Kidney glomerular epithelial cell (primary cell): ENCODE measurements at regions not wholly inside any gene's neighbourhood (a gene's known extent, or its start where the extent isn't known, plus 50 kb on each side); places are given as distances from the start of the nearest gene placed in this dataset.
"Not testable (repeated sequence)": the region's sequence is repeated elsewhere in the genome, so short reads cannot be mapped to it uniquely, and the experiment has no call there.

ENCODE experiments used
- DNase-seq: peaks from one replicate; lab custom pipeline; 2025; lab: John Stamatoyannopoulos, UW

DNA sequence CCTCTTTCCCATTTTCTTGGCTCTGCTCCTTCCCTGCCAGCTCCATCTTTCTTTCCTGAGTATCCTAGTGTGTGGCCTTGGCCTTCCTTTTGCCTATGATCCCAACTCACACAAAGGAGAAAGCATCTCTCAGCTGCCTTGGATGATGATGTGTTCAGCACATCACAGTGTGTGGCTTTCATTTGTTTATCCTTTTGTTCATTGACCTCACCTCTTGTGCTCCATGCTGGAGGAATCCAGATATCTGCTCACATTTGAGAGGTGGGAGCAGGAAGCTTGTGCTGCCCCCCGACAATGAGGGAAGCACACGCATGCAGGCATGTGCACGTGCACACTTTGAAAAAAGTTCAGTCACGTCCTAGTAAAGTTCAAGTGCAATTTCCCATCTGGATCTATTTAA lies 131.0 kb downstream of the SMIM20 start:
- no peak for DNase-seq

DNA sequence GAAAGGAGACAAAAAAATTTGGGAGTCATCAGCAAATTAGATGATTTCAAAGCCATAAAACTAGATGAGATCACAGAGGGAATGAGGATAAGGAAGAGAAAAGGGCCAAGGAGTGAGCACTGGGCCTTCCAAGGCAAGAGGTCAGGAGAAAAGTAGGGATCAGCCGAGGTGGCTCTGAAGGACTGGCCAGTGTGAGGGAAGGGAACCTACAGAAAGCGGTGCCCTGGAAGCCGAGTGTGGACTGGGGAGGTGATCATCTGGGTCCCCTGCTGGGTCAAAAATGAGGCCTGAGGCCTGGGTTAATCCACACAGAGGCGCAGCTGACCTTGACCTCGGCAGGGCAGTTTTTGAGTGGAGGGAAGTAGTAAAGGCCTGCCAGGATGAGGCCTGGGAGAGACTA lies 133.8 kb downstream of the SMIM20 start:
- DNase-seq = no peak

DNA sequence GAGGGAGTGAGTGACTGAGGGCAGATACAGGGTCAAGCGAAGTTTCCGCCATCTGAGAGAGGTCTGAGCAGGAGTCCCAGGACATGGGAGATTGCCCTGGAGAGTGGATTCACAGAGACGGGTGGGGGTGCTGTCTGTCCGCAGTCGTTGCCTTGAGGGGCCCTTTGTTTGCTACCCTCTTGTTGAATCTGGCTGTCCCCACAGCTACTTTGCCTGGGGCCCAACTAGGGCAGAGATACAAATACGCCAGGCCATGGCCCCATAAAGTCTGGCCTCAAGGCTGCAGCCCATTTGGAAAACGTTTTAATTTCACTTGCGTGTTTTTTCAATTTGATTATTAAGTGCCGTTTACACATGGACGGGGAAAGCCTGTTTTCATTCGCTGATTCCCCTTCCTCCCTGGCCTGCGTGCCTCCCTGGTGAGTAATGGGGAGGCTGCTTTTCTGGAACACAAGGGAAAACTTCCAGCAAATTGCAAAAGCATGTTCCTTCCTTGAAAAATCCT lies 134.4 kb downstream of the SMIM20 start:
- DNase-seq = peak; percentile 56

DNA sequence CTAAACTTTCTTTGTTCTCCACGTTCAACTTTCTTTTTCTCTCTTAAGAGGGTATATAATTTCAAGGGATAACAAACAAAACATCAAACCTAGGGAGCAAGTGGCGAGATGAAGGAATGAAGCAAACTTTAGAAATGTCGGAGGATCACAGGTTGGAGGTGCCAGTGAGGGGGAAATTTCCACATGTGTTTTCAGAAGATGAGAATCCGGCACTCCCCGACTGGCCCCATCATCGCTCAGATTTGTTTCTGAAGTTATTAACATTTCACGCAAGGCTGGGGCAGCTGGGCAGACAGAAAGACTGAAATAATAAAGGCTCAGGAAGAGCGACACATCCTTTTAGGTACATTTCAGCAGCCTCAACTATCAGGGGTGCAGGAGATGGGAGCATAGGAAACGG lies 134.9 kb downstream of the SMIM20 start:
- DNase-seq = no peak

DNA sequence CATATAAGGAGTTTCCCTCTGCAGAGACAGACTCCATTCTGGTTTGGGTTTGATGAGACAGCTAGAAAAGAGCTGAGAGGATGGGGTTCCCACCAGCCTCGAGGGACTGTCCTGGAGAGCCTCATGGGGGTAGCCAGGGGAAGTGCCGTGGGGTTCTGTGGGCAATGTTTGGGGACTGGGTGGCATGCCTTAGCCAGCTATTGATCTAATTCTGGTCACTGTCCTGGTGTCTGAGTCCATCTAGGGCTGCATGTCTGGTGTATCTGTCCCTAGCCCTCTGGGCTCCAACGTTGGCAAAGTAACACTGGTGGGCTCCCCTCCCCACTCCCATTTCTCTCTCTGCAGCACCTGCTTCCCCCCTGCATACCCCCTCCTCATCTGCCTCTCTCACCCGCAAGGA lies 135.4 kb downstream of the SMIM20 start:
- no peak for DNase-seq

DNA sequence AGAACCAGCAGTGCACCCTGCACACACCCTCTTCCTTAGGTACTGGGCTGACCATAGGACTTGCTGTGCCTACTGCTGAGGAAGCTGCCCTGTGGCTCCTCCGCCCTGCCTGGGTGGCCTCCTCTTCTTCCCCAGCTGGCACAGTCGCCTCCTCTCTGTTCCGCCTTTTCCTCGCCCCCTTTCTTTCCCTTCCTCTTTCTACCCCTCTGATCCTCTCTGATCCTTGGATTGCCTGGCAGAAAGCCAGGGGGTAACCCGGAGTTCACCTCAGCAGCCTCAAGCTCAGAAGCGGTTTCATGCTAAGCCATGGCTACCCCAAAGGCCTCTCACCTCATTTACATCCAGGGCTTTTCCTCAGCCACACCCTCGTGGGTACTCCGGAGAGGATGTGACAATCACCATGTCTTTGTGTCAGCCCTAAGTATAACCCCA lies 136.2 kb downstream of the SMIM20 start:
- no peak for DNase-seq

DNA sequence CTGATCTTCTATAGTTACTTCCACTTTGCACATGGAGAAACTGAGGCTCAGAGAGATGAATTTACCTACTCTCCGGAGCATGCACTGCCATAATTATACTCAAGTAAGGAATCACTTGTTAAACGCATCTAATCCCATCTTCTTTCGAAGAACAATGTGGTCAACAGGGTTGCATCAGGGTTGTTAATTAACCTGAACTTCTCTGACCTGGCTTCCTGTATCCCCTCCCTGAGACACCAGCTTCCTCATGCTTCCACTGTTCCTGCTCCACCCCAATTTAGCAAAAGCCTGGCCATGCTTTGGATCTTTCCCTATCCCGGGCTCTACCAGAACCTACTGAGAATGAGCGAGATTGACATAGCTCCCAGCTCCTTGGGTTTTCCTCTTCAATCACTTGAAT lies 136.7 kb downstream of the SMIM20 start:
- no peak for DNase-seq

DNA sequence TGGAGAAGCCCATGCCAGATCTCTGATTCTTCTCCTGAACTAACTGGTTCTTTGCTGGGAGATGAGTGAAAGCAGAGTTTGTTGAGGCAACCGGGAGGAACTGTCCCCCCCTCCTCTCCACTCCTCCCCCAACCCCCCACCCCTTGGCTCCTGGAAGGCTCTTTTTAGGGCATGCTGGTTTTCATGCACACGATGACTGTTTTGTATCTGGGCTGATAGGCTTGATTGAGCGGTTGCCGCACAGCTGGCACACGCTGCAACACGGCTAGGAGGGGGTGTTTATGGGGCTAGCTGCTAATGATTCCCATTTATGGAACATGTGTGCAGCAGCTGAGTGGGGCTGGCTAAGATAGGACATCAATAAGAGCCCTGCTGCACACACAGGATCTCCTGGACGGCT lies 137.2 kb downstream of the SMIM20 start:
- no peak for DNase-seq

DNA sequence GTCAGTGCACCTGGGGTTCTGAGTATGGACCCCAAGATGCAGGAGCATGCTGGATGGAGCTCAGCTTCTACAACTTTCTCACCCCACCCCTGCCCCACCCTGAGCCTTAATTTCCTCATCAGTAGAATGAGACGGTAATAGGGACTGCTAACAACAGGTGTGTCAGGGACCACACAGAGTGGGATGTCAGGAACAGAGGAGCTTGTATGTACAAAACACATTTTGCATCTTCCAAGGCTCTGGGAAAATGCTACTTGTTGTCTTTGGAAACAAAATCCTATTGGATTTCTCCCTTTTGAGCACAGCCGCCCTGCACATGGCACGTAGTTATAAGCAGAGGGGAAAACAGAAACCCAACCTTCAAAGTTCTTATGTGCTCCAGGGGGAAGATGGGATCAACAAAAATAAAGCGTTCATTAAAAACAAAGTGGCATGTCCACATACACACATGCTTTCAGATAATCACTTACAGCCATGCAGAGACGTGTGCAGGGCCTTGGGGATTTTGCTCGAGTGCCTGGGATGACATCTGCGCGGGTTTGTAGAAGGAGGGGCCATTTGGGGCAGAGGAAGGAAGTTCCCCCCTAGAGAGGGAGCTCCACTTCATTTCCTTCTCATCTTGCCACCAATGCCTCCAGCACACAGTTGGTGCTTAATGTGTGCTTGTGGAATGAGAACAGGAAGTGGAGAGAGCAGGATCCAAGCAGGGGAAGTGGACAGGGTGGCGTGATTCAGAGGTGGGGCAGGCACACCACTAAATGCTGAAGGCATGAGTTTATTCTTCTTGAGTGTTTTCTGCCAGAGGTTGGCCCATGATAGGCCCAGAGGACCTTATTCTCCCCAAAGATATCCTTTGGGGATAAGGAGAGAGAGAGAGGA lies 138.9 kb downstream of the SMIM20 start:
- DNase-seq = no peak

DNA sequence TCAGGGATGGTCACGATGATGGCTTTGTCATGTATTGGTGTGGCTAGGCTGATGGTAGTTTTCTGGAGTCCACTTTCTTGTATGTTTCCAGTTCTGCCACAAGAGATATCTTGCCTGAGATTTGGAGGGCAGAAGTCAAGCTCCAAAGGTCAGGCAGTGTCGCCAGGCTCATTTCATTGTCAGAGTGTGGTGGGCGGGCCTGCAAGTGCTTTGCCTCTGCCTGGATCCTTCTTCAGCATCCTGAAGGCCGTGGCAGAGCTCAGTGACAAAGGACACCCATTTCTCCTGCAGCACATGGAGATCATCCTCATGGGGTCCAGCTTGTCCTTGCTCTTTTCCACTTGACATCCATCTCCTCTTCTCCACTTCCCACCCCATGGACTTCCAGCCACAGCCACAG lies 139.7 kb downstream of the SMIM20 start:
- DNase-seq = no peak

DNA sequence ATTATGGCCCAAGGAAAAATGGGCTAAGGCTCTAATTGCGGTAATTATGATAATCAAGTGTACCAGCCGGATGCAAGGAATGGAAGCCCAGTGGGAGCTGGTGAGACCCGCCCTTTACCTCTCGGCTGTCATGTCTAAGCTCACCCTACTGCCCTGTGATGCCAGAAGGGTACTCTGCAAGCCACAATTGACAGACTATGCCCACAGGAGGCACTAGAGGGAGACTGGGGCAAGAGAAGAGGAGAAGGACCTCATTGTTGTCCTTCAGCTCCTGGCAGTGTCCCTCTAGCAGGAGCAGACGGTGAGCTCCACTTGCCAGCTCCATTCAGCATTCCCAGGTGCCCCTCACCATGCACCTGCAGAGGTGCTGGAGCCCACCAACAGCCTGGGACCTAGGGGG lies 141.8 kb downstream of the SMIM20 start:
- DNase-seq = no peak

DNA sequence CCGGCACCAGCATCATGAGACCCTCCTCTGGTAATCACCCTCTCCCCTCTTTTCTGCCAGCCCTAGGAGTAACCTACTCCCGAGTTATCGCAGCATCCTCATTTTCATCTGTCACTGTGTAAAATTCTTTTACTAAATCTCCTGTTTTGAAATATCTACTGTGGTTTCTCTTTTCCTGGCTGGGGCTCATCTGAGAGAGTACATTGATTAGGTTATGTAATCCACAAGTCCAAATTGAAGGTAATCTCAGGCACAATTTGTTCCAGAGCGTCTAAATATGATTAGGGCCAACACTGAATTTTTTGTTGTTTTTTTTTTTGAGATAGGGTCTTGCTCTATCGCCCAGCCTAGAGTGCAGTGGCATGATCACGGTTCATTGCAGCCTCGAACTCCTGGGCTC lies 142.4 kb downstream of the SMIM20 start:
- no peak for DNase-seq

DNA sequence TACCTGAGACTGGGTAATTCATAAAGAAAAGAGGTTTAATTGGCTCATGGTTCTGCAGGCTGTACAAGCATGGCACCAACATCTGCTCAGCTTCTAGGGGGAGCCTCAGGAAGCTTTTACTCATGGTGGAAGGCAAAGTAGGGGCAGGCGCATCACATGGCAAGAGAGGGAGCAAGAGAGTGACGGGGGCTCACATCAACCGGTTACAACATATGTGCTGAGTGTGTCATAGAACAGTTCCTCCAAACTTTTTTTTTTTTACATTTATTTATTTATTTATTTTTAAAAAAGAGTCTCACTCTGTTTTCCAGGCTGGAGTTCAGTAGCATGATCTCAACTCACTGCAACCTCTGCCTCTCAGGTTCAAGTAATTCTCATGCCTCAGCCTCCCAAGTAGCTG lies 143.8 kb downstream of the SMIM20 start:
- DNase-seq = not testable (repeated sequence)

DNA sequence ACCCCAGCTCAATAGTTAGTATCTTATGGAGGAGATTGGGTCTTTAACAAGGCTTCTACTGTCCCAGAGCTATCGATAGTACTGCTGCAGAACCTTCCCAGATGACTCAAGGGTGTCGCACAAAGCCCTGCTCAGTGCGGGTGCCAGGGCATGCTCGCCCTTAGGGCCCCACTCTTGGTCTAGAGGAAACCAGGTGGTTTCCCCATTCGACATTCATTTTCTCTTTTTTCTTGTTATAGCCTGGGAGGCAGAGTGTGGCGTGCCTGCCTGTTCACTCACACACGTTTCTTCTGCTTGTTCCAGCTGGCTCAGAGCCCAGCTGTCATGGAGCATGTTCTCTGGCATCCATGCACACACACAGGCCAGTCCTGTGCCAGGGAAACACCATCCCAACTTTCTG lies 144.5 kb downstream of the SMIM20 start:
- no peak for DNase-seq

DNA sequence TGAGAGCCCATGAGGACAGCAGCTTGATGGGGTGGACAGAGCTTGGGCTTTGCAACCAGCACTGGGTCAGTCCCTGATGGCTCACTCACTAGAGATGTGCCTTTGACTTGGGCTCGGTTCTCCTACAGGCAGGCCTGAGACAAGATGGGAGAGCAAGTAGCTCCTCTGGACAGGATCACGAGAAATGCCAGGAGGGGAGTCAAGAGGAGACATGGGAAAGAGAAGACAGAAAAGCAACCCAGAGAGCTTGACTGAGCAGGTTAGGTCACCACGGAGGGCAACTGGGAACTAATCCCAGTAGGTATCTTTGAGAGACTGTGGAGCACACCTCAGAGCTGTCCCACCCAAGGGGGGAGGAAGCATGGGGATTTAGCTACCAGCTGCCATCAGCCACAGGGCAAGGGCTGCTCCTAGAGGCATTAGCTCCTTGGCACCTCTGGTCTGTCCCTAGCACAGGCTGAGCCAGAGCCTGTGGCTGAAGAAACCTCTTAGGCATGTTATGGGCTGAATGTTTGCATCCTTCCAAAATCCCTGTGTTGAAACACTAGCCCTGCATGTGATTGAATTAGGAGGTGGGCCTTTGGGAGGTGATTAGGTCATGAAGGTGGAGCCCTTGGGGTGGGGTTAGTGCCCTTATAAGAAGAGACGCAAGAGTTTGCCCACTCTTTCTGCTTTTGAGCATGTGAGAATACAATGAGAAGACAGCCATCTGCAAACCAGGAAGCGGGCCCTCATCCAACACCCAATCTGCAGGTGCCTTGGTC lies 145.6 kb downstream of the SMIM20 start:
- DNase-seq = no peak

DNA sequence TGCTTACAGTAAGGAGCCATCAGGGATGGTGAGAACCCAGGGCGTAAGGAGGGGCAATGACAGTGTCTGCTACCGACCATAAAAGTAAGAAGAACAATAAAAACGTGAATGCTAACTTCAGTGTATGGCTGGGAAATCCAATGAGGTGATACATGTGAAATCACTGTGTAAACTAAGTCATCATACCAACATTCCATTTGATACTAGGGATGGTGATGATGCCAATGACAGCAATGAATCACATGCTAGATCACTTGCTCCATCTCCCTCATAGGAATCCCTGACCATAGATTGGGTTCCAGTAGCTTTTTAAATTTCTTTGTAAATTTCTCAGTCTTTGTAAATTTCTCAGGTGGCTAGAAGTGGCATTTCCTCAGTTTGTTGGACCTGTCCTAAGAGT lies 146.3 kb downstream of the SMIM20 start:
- DNase-seq = no peak

DNA sequence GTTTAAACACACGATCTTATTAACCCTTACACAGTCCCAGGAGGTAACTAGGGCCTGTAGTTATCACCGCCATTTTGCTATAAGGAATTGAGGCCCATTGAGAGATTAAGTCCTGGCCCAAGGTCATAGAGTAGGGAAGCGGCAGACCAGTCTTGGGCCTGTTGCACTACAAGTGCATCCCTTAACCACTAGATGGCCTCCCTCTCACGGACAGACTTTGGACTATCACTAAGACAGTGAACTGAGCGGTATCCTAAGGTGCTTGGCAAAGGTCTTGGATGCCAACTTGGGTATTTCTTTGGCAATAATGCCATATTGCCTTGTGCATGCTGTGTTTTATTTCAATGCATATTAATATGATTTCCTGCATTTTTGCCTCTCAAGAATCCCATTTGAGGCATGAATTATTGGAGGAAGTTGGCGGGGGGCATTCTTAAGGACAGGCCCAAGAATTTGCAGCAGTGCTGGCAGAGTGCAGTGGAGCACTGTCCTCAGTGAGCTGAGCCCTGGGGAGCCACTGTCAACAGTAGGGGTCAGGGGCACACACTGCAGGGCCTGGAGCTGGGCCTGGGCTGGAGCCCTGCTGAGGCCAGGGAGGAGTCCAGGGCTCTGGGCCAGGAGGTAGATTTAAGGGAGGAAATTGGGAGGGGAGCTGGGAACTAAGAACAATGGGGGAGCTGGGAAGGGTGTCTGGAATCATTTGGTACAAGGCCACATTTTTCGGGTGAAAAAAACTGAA lies 147.4 kb downstream of the SMIM20 start:
- DNase-seq = no peak

DNA sequence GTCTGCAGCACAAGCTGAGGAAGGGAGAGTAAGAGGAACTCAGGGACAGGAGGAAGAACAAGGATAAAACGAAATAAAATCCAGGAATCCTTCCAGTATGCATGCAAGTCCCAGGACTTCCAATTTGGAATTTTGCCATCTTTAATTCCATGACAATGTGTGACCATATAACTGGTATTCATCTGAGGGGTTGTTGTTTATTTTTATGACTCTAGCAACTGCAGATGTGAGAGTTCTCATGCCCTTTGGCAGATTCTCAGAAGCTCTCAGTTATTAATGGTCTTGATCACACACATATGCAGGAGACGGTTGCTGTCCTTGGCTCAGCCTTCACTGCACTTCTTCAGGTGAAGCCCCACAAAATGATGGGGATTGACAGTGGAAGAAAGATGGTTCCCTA lies 148.2 kb downstream of the SMIM20 start:
- no peak for DNase-seq

DNA sequence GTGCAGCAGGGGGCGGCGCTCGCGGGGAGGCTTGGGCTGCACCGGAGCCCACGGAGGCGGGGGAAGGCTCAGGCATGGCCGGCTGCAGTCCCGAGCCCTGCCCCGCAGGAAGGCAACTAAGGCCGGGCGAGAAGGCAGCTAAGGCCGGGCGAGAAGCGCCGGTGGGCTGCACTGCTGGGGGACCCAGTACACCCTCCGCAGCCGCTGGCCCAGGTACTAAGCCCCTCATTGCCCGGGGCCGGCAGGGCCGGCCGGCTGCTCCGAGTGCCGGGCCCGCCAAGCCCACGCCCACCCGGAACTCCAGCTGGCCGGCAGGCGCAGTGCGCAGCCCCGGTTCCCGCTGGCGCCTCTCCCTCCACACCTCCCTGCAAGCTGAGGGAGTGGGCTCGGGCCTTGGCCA lies 150.0 kb downstream of the SMIM20 start:
- DNase-seq = not testable (repeated sequence)

DNA sequence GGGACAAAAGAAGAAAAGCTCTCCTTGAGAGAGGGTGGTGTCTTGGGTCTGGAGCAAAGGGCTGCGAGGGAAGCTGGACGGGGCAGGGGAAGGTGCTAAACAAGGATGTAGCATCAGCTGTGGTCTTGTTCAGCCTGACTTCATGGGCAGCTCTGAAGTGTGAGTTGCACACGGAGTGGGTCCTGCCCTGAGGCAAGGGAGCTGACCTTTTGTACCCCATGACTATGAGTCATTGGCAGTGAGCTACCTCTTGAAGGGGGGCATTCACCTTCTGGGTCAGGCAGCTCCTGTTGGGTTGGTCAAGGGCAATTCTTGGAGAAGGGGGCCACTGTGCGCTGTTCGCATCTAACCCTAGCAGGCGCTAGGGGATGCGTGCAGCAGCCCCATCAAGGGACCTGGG lies 151.8 kb downstream of the SMIM20 start:
- DNase-seq = no peak

DNA sequence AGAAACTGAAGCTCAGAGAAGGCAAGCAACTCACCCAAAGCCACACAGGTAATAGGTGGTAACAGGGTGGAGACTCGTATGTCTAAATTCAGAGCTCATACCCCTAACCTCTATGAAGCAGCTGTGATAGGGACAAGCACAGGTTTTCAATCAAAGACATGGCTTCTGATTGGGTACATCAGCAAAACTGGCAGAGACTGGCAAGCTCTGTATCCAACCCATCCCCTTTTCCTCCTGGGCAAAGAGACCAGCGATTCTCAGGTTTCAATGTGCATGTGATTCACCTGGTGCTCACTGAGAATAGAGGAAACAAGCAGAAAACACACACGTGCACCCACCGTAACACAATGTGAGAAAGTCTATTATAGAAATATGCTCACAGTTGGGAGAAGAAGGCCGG lies 153.0 kb downstream of the SMIM20 start:
- no peak for DNase-seq

DNA sequence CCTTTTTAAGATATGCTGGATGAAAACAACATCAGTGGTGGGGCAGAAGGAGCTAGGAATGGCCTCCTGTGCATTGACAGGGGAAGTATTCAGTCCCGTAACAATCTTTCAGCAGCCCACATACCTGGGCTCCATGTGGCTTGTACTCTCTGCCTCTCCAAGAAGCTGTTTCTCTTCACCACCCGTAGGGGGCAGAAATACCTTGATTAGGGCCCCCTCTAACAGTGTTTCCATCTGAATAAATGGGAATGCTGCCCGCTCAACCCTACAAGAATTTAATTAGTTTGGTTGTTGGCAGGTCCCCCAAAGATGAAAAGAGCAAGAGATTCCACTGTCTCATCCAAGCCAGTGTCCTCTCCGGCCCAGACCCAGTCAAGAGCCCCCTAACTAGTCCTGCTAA lies 155.2 kb downstream of the SMIM20 start:
- DNase-seq = no peak

DNA sequence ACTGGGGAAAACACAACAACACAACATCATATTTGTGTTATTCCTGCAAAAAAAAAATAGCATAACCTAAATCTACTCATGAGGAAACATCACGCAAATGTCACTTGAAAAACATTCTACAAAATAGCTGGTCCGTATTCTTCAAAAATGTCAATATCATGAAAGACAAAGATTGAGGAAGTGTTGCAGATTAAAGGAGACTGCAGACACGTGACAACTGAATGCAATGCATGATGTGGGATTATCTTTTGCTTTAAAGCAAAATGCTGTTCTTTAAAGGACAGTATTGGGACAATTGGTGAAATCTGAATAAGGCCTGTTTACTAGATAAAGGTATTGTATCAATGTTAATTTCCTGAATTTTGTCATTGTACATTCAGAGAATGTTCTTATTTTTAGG lies 157.7 kb downstream of the SMIM20 start:
- no peak for DNase-seq
